Fibroblast of lung (primary cell): ENCODE measurements at regions not wholly inside any gene's neighbourhood (a gene's known extent, or its start where the extent isn't known, plus 50 kb on each side); places are given as distances from the start of the nearest gene placed in this dataset.
A peak's percentile ranks its signal among the peaks of the same experiment; 100 is the strongest.

ENCODE experiments used
- EZH2 ChIP-seq: IDR thresholded peaks from 2 replicates; pipeline ENCODE4 v1.5.1; 2012; ENCODE audit warnings: low read length, control low read depth, mild to moderate bottlenecking; ENCODE audit errors: missing control alignments
- TF ChIP-seq, protein P1 (sequence below), 2 donors: IDR thresholded peaks in 1 of 2; conservative IDR thresholded peaks in 1 of 2; 1 replicate in 1 of 2; 2 replicates in 1 of 2; pipeline ENCODE4 v1.5.1; 2011 to 2012; ENCODE audit warnings: low read length in 2 of 2, control low read depth in 1 of 2, inconsistent platforms in 1 of 2, low read depth in 1 of 2, mild to moderate bottlenecking in 1 of 2

- TF ChIP-seq, protein P1, sequence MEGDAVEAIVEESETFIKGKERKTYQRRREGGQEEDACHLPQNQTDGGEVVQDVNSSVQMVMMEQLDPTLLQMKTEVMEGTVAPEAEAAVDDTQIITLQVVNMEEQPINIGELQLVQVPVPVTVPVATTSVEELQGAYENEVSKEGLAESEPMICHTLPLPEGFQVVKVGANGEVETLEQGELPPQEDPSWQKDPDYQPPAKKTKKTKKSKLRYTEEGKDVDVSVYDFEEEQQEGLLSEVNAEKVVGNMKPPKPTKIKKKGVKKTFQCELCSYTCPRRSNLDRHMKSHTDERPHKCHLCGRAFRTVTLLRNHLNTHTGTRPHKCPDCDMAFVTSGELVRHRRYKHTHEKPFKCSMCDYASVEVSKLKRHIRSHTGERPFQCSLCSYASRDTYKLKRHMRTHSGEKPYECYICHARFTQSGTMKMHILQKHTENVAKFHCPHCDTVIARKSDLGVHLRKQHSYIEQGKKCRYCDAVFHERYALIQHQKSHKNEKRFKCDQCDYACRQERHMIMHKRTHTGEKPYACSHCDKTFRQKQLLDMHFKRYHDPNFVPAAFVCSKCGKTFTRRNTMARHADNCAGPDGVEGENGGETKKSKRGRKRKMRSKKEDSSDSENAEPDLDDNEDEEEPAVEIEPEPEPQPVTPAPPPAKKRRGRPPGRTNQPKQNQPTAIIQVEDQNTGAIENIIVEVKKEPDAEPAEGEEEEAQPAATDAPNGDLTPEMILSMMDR (conservative IDR thresholded peaks at IDR 0.05 in 1 of 2, IDR thresholded peaks at IDR 0.05 in 1 of 2; ENCODE audit: low read depth in 1 of 2, low read length in 2 of 2): peak; percentile 58 to 72
- no peak for TF ChIP-seq EZH2
Observed at GRCh38 chr11:32312865-32313403, 122.4 kb downstream of the WT1 start.
